IgD-negative memory B cell (primary cell): ENCODE measurements at regions not wholly inside any gene's neighbourhood (a gene's known extent, or its start where the extent isn't known, plus 50 kb on each side); places are given as distances from the start of the nearest gene placed in this dataset.

ENCODE experiments used
- H3K27ac Mint-ChIP-seq, 3 donors: one replicate each; pipeline ENCODE4 v1.8.0; 2020 to 2022; ENCODE audit warnings: mild to moderate bottlenecking in 3 of 3, mixed read lengths in 3 of 3, moderate library complexity in 1 of 3
- H3K27me3 Mint-ChIP-seq: one replicate; pipeline ENCODE4 v1.8.0; 2021; ENCODE audit warnings: mixed read lengths
- H3K36me3 Mint-ChIP-seq: one replicate; pipeline ENCODE4 v1.8.0; 2020; ENCODE audit warnings: mild to moderate bottlenecking, mixed read lengths
- H3K4me1 Mint-ChIP-seq, 3 donors: one replicate each; pipeline ENCODE4 v1.8.0; 2020 to 2022; ENCODE audit warnings: mixed read lengths in 3 of 3, mild to moderate bottlenecking in 1 of 3
- H3K4me3 Mint-ChIP-seq, 4 donors: one replicate each; pipeline ENCODE4 v1.8.0; 2020 to 2022; ENCODE audit warnings: mild to moderate bottlenecking in 4 of 4, mixed read lengths in 4 of 4, moderate library complexity in 3 of 4
- H3K9me3 Mint-ChIP-seq, 3 donors: one replicate each; pipeline ENCODE4 v1.8.0; 2020 to 2021; ENCODE audit warnings: mixed read lengths in 3 of 3, mild to moderate bottlenecking in 1 of 3

DNA sequence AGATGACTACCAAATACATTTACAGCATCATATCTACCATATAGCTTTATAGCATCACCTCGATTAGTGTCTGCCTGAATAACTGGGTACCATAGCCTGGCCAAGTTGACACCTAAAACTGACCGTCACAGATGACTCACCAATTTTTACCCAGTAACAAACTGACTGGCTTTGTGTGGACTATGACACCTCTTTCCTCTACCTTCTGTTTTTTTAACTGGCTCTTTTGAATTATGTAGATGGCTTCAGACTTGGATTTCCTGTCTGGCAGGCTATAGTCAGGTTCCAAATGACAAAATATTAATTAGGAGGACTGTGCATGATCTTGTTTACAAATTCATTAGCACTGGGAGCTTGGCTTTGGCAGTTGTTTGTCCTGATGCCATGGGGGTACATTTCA lies 360.3 kb downstream of the TGFB2 start:
- Mint-ChIP-seq H3K27me3 (peaks cover 2% of the 10 kb centered on the region), H3K4me3 (no peak overlapping the region), H3K36me3 (no peaks in the 10 kb centered on the region), H3K9me3 (no peaks in the 10 kb centered on the region), H3K4me1 (peaks cover 0 to 2% (median 0%) of the 10 kb centered on the region in 3 donors), H3K27ac (no peak overlapping the region)

GRCh38 chr1:218705911-218706893 lies 361.1 kb downstream of the TGFB2 start:
- Mint-ChIP-seq H3K9me3 (no peaks in the 10 kb centered on the region), H3K27me3 (peaks cover 2% of the 10 kb centered on the region), H3K4me3 (no peak overlapping the region), H3K4me1 (peaks cover 0 to 2% (median 0%) of the 10 kb centered on the region in 3 donors), H3K27ac (no peak overlapping the region), H3K36me3 (no peaks in the 10 kb centered on the region)

DNA sequence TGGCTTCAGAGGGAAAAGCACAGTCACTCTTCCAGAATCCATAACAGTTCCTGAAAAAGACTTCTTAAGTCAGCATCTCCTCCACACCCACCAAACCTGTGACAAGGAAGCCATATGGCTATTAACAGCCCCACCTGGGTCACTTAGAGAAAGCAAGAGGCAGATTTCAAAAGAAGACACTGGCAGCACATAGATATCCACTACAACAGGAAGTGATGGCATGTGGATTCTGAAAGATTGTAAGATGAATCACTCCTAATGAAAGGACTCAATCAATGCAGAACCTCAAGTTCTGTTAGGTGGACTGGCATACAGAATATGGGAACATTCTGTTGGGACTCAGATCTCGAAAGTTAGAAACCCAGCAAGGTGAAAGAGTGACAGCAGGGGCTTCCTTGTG lies 365.9 kb downstream of the TGFB2 start:
- Mint-ChIP-seq H3K9me3 (peaks cover 0 to 3% (median 0%) of the 10 kb centered on the region in 3 donors), H3K4me1 (peaks cover 0 to 2% (median 0%) of the 10 kb centered on the region in 3 donors), H3K27ac (no peak overlapping the region), H3K4me3 (no peak overlapping the region), H3K27me3 (no peaks in the 10 kb centered on the region), H3K36me3 (no peaks in the 10 kb centered on the region)

GRCh38 chr1:218711884-218712674 lies 366.9 kb downstream of the TGFB2 start:
- Mint-ChIP-seq H3K27me3 (no peaks in the 10 kb centered on the region), H3K27ac (peak overlapping the region in 1 of 3 donors; percentile 21), H3K4me1 (peaks cover 0 to 2% (median 0%) of the 10 kb centered on the region in 3 donors), H3K4me3 (no peak overlapping the region), H3K36me3 (no peaks in the 10 kb centered on the region), H3K9me3 (peaks cover 0 to 4% (median 3%) of the 10 kb centered on the region in 3 donors)

GRCh38 chr1:218712677-218713076 lies 367.5 kb downstream of the TGFB2 start:
- Mint-ChIP-seq H3K4me1 (peaks cover 0 to 2% (median 0%) of the 10 kb centered on the region in 3 donors), H3K4me3 (no peak overlapping the region), H3K27ac (no peak overlapping the region), H3K9me3 (peaks cover 0 to 4% (median 3%) of the 10 kb centered on the region in 3 donors), H3K36me3 (no peaks in the 10 kb centered on the region), H3K27me3 (no peaks in the 10 kb centered on the region)

- H3K4me1 Mint-ChIP-seq, result no peaks in the 10 kb centered on the region
- no peak overlapping the region for H3K27ac Mint-ChIP-seq
- no peak overlapping the region for H3K4me3 Mint-ChIP-seq
- H3K36me3 Mint-ChIP-seq, result no peaks in the 10 kb centered on the region
- H3K9me3 Mint-ChIP-seq, result peaks cover 0 to 4% (median 3%) of the 10 kb centered on the region in 3 donors
- no peaks in the 10 kb centered on the region for H3K27me3 Mint-ChIP-seq
These were observed 371.0 kb downstream of the TGFB2 start for GRCh38 chr1:218715961-218716669.

DNA sequence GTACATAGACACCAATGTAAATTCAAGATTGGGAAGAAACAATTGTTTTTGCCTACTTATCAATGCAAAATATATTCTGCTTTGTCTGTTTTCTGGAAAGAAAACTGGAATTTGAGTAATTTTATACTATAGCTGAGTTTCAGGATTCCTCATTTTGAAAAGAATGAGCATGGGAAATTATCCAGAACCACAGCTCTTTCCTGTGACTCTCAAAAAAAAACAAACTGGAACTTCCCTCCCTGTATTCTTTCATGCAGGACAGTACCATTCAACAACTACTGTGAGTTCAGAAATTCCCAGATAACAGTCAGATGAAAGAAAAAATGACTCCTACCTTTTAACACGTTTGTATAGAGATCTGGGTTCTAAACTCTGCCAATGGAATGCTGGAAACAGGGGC lies 372.4 kb downstream of the TGFB2 start:
- Mint-ChIP-seq H3K4me1 (no peaks in the 10 kb centered on the region), H3K27ac (no peak overlapping the region), H3K36me3 (no peaks in the 10 kb centered on the region), H3K4me3 (no peak overlapping the region), H3K27me3 (peaks cover 3% of the 10 kb centered on the region), H3K9me3 (peaks cover 0 to 4% (median 3%) of the 10 kb centered on the region in 3 donors)

GRCh38 chr1:218718206-218718605 lies 373.1 kb downstream of the TGFB2 start:
- Mint-ChIP-seq H3K4me1 (no peaks in the 10 kb centered on the region), H3K27me3 (peaks cover 3% of the 10 kb centered on the region), H3K4me3 (no peak overlapping the region), H3K36me3 (no peaks in the 10 kb centered on the region), H3K9me3 (peaks cover 0 to 4% (median 3%) of the 10 kb centered on the region in 3 donors), H3K27ac (no peak overlapping the region)

GRCh38 chr1:218718977-218719376 lies 373.8 kb downstream of the TGFB2 start:
- peaks cover 0 to 4% (median 3%) of the 10 kb centered on the region in 3 donors for H3K9me3 Mint-ChIP-seq
- no peaks in the 10 kb centered on the region for H3K4me1 Mint-ChIP-seq
- no peaks in the 10 kb centered on the region for H3K36me3 Mint-ChIP-seq
- H3K27ac Mint-ChIP-seq, result no peak overlapping the region
- no peak overlapping the region for H3K4me3 Mint-ChIP-seq
- H3K27me3 Mint-ChIP-seq, result peaks cover 3% of the 10 kb centered on the region

GRCh38 chr1:218728898-218729565 lies 383.9 kb downstream of the TGFB2 start:
- H3K36me3 Mint-ChIP-seq, result no peaks in the 10 kb centered on the region
- H3K27ac Mint-ChIP-seq, result no peak overlapping the region
- no peak overlapping the region for H3K4me3 Mint-ChIP-seq
- H3K4me1 Mint-ChIP-seq, result no peaks in the 10 kb centered on the region
- no peaks in the 10 kb centered on the region for H3K27me3 Mint-ChIP-seq
- peaks cover 0 to 4% (median 2%) of the 10 kb centered on the region in 3 donors for H3K9me3 Mint-ChIP-seq

DNA sequence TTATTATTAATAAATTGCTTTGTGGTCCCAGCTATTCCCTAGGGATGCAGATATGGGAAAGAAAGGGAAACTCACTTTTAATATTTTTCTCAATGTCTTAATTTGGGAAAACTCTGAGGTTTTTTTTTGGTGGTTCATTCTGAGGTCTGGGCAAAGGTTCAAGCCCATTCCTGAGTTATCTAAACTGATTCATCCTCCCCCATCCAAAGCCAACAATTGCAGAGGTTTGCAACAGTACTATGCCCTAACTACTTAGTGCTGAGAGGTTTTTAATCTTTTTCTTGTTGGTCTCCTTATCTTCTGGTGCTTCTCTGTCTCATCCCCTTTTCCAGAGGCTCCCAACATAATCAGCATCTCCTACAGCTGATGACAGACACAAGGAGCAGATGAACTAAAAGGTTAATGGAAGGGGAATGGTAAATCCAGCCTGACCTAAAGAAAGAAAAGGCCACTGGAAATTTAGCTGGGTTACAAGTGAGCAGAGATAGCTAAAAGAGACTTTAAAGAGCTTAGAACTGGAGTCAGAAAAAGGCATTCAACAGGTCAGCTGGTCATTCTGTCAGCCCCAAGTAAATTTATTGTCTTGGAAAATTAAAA lies 390.4 kb downstream of the TGFB2 start:
- peaks cover 3% of the 10 kb centered on the region for H3K27me3 Mint-ChIP-seq
- peaks cover 0 to 4% (median 2%) of the 10 kb centered on the region in 3 donors for H3K9me3 Mint-ChIP-seq
- H3K36me3 Mint-ChIP-seq, result no peaks in the 10 kb centered on the region
- no peaks in the 10 kb centered on the region for H3K4me1 Mint-ChIP-seq
- H3K27ac Mint-ChIP-seq, result no peak overlapping the region
- H3K4me3 Mint-ChIP-seq, result no peak overlapping the region

DNA sequence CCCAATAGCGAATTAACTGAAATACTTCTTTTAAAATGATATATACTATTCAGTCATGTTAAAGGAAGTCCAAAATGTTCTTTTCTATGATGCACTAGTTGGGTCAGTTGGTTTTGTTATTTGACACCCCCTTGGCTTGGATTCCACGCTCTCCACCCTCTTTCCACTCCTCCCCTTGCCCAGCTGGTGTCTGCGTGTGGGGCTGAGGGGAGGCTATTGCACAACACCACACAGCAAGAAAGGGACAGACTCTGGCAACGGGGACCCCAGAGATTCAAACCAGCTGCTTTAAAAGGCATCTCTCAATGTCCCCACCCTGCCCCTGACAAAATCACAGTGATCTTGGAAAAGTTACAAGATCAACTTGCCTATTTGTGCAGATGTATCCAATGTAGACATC lies 394.3 kb downstream of the TGFB2 start:
- H3K27ac Mint-ChIP-seq, result no peak overlapping the region
- H3K4me3 Mint-ChIP-seq, result no peak overlapping the region
- no peaks in the 10 kb centered on the region for H3K4me1 Mint-ChIP-seq
- H3K9me3 Mint-ChIP-seq, result peaks cover 2 to 7% (median 3%) of the 10 kb centered on the region in 3 donors
- H3K36me3 Mint-ChIP-seq, result no peaks in the 10 kb centered on the region
- peaks cover 7% of the 10 kb centered on the region for H3K27me3 Mint-ChIP-seq

- Mint-ChIP-seq H3K9me3 (peaks cover 4 to 8% (median 6%) of the 10 kb centered on the region in 3 donors), H3K27ac (no peak overlapping the region), H3K27me3 (peaks cover 7% of the 10 kb centered on the region), H3K4me3 (no peak overlapping the region), H3K4me1 (no peaks in the 10 kb centered on the region), H3K36me3 (no peaks in the 10 kb centered on the region)
These were observed 396.7 kb downstream of the TGFB2 start for GRCh38 chr1:218741852-218742251.
